Retinal pigment epithelial cell (primary cell): ENCODE measurements at regions not wholly inside any gene's neighbourhood (a gene's known extent, or its start where the extent isn't known, plus 50 kb on each side); places are given as distances from the start of the nearest gene placed in this dataset.

ENCODE experiments used
- DNase-seq: peaks from one replicate; pipeline ENCODE4 v3.0.0-alpha.2; 2010; ENCODE audit warnings: low read depth
- H3K4me3 ChIP-seq: 2 replicates; pipeline ENCODE4 v1.5.1; 2011; ENCODE audit warnings: mild to moderate bottlenecking, low read length, control low read depth, moderate library complexity
- TF ChIP-seq, protein P1 (sequence below): conservative IDR thresholded peaks from 2 replicates; pipeline ENCODE4 v1.5.1; 2011; ENCODE audit warnings: low read depth, low read length, control low read depth, inconsistent platforms

DNA sequence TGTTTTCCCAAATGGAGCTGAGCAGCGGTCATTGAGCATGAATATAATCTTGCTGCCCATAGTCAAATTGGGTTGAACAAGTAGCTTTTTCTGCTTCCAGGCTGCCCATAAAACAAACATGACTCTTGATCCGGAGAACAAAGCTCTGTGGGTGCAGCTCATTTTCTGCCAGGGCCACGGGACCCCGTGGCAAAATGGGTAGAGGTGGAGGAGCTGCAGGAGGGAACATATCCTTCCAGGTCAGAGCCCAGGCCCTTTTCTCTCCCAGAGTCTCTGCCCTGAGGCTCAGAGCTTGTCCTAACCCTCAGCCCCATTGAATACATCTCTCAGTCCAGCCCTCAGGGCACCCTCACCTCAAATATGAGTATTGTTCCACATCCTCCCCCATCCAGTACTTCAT lies 151.6 kb upstream of the TWIST2 start:
- H3K4me3 ChIP-seq, result no peak overlapping the region
- DNase-seq, result no peak
- TF ChIP-seq, protein P1, sequence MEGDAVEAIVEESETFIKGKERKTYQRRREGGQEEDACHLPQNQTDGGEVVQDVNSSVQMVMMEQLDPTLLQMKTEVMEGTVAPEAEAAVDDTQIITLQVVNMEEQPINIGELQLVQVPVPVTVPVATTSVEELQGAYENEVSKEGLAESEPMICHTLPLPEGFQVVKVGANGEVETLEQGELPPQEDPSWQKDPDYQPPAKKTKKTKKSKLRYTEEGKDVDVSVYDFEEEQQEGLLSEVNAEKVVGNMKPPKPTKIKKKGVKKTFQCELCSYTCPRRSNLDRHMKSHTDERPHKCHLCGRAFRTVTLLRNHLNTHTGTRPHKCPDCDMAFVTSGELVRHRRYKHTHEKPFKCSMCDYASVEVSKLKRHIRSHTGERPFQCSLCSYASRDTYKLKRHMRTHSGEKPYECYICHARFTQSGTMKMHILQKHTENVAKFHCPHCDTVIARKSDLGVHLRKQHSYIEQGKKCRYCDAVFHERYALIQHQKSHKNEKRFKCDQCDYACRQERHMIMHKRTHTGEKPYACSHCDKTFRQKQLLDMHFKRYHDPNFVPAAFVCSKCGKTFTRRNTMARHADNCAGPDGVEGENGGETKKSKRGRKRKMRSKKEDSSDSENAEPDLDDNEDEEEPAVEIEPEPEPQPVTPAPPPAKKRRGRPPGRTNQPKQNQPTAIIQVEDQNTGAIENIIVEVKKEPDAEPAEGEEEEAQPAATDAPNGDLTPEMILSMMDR, result no peak

GRCh38 chr2:238696786-238697185 lies 151.1 kb upstream of the TWIST2 start:
- no peak overlapping the region for H3K4me3 ChIP-seq
- no peak for DNase-seq
- TF ChIP-seq, protein P1, result no peak

DNA sequence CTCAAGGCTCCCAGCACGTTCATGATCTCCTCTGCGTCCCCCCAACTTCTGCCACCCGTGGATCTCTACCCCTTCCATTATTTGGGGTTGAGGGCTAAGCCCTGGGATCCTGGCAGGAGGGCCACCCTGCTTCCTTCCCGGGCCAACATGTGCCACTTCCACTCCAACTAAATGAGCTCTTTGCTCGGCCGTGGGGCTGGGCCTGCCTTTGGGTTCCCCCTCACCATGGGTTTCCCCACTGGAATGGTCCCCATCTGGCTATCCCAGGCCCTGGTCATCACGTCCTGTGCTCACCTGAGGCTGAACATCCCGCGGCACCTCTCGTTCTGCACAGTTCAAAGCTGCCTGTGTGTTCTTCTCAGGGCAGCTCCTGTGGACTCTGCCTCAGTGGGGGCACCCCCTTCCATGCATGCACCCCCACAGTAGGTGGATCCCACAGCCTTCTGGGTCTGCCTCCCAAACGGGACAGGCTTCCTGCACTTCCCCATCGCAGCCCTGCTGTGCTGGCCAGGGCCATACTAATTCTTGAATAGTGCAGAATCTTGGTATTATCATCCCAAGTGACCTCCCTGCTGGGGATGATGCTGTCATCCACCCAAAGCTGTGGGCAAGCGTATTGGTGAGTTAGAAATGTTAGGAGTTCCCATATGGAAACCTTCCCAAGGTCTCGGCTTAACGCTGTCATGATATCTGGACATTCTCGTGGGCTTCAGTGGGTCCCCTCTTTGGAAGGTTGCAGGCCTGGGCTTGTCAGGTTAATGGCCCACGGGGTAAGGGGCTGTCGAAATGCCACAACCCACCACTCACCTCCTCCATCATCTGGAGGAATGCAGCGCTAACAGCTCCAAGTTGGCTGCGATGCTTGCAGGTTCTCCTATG lies 150.5 kb upstream of the TWIST2 start:
- no peak for DNase-seq
- H3K4me3 ChIP-seq, result no peak overlapping the region
- TF ChIP-seq, protein P1, result no peak

DNA sequence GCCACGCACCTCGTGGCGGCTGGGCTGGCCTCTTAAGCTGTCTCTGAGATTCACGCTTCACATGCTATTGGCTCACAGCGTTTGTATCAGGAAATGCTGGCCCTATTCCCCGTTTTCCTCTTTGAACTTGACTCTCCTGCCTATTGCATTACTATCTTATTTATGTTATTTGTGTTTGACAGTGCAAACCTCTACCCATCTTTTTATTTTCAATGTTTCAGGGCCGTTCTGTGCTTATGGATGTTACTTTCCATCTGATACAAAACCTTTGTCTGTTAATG lies 149.9 kb upstream of the TWIST2 start:
- TF ChIP-seq, protein P1, result no peak
- H3K4me3 ChIP-seq, result no peak overlapping the region
- no peak for DNase-seq

- H3K4me3 ChIP-seq, result no peak overlapping the region
- TF ChIP-seq, protein P1, result no peak
- DNase-seq, result no peak
Observed at GRCh38 chr2:238698451-238699306, 149.2 kb upstream of the TWIST2 start.

DNA sequence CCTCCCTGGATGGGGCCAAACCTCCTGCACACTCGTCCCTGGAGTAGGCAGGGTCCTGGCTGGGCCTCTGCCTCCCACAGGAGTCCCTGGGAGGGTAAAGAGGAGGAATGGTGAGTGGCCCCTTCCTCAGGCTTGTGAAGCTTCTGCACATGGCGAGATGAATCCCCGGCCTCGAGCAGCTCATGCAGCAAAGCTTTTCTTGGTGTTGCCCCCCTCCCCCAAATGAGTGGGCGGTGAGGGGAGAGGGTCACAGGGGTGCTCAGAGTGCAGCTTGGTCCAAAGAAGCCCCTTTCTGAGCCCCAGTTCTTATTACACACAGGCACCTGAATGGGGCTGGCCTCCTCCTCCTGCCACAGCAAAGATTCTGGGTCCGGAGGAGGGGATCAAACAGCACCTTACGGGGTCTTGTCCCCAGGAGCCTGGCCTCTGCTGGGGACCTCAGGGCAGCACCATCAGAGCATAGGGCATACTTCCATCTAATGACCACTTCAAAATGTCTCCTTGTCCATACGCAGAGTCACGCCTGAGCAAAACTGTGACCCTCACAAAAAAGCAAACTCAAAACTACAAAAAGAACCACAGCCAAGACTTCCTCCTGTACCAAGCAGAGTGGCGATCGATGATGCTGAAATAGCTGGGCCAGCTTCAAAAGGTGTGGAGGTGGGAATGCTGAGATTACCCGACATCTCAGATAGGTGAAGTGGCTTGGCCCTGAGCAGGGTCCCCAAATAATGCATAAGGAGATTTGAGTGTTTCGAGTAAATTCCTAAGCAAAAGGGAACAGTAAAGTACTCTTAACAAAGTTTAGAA lies 148.4 kb upstream of the TWIST2 start:
- TF ChIP-seq, protein P1, result no peak
- H3K4me3 ChIP-seq, result no peak overlapping the region
- no peak for DNase-seq
